HG03108 (cell line): ENCODE measurements at regions not wholly inside any gene's neighbourhood (a gene's known extent, or its start where the extent isn't known, plus 50 kb on each side); places are given as distances from the start of the nearest gene placed in this dataset.
A peak's percentile ranks its signal among the peaks of the same experiment; 100 is the strongest.
"Not testable (repeated sequence)": the region's sequence is repeated elsewhere in the genome, so short reads cannot be mapped to it uniquely, and the experiment has no call there.

Experiments
- ATAC-seq: cut with Tn5 transposase; IDR thresholded peaks from one replicate; pipeline ENCODE4 v1.9.1; 2021; ENCODE audit warnings: moderate library complexity; ENCODE audit not compliant: unreplicated experiment

- no peak for ATAC-seq
Measured at GRCh38 chr6:23688650-23689049, 437.4 kb upstream of the NRSN1 start.

- ATAC-seq: no peak
Measured at GRCh38 chr6:23690453-23691049, 435.5 kb upstream of the NRSN1 start.

- no peak for ATAC-seq
Measured at GRCh38 chr6:23692184-23692583, 433.8 kb upstream of the NRSN1 start.

- ATAC-seq: no peak
Measured at GRCh38 chr6:23696992-23697391, 429.0 kb upstream of the NRSN1 start.

GRCh38 chr6:23704479-23705052, 421.4 kb upstream of the NRSN1 start:
- no peak for ATAC-seq

GRCh38 chr6:23705697-23706096, 420.3 kb upstream of the NRSN1 start:
- no peak for ATAC-seq

- no peak for ATAC-seq
Measured at GRCh38 chr6:23712756-23713155, 413.3 kb upstream of the NRSN1 start.

- ATAC-seq: peak; percentile 72
Measured at GRCh38 chr6:23713211-23713610, 412.8 kb upstream of the NRSN1 start.

- no peak for ATAC-seq
Measured at GRCh38 chr6:23728707-23729106, 397.3 kb upstream of the NRSN1 start.

- no peak for ATAC-seq
Measured at GRCh38 chr6:23731609-23732008, 394.4 kb upstream of the NRSN1 start.

GRCh38 chr6:23732521-23732920, 393.5 kb upstream of the NRSN1 start:
- no peak for ATAC-seq

- no peak for ATAC-seq
Measured at GRCh38 chr6:23735151-23735550, 390.9 kb upstream of the NRSN1 start.

- no peak for ATAC-seq
Measured at GRCh38 chr6:23736577-23736976, 389.4 kb upstream of the NRSN1 start.

- ATAC-seq: no peak
Measured at GRCh38 chr6:23747239-23747638, 378.8 kb upstream of the NRSN1 start.

GRCh38 chr6:23752414-23752813, 373.6 kb upstream of the NRSN1 start:
- ATAC-seq: no peak

GRCh38 chr6:23754197-23754596, 371.8 kb upstream of the NRSN1 start:
- no peak for ATAC-seq

- no peak for ATAC-seq
Measured at GRCh38 chr6:23775127-23775526, 350.9 kb upstream of the NRSN1 start.

GRCh38 chr6:23783901-23784300, 342.1 kb upstream of the NRSN1 start:
- no peak for ATAC-seq

GRCh38 chr6:23784301-23784919, 341.6 kb upstream of the NRSN1 start:
- no peak for ATAC-seq

- no peak for ATAC-seq
Measured at GRCh38 chr6:23790756-23791155, 335.3 kb upstream of the NRSN1 start.

GRCh38 chr6:23797041-23797440, 329.0 kb upstream of the NRSN1 start:
- ATAC-seq: no peak

- ATAC-seq: not testable (repeated sequence)
Measured at GRCh38 chr6:23804289-23804688, 321.7 kb upstream of the NRSN1 start.

GRCh38 chr6:23821141-23821540, 304.9 kb upstream of the NRSN1 start:
- ATAC-seq: not testable (repeated sequence)
